ENCODE measurements at regions not wholly inside any gene's neighbourhood (a gene's known extent, or its start where the extent isn't known, plus 50 kb on each side); places are given as distances from the start of the nearest gene placed in this dataset.

- TF ChIP-seq, protein P1, sequence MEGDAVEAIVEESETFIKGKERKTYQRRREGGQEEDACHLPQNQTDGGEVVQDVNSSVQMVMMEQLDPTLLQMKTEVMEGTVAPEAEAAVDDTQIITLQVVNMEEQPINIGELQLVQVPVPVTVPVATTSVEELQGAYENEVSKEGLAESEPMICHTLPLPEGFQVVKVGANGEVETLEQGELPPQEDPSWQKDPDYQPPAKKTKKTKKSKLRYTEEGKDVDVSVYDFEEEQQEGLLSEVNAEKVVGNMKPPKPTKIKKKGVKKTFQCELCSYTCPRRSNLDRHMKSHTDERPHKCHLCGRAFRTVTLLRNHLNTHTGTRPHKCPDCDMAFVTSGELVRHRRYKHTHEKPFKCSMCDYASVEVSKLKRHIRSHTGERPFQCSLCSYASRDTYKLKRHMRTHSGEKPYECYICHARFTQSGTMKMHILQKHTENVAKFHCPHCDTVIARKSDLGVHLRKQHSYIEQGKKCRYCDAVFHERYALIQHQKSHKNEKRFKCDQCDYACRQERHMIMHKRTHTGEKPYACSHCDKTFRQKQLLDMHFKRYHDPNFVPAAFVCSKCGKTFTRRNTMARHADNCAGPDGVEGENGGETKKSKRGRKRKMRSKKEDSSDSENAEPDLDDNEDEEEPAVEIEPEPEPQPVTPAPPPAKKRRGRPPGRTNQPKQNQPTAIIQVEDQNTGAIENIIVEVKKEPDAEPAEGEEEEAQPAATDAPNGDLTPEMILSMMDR (IDR thresholded peaks at IDR 0.05) = no peak
- no peak for TF ChIP-seq POLR2A (IDR thresholded peaks at IDR 0.05)
Measured at GRCh38 chr12:75656210-75656609, 144.8 kb upstream of the KRR1 start.

All from heart left ventricle (tissue), 13 donors.